Liver (tissue), 8 donors: ENCODE measurements at regions not wholly inside any gene's neighbourhood (a gene's known extent, or its start where the extent isn't known, plus 50 kb on each side); places are given as distances from the start of the nearest gene placed in this dataset.

Experiments
- DNase-seq: peaks from one replicate; pipeline ENCODE4 v3.0.0-alpha.2; 2017; ENCODE audit warnings: low spot score
- H3K27ac ChIP-seq, 2 donors: one replicate each; pipeline ENCODE4 v1.7.0; 2013; ENCODE audit warnings: inconsistent platforms in 2 of 2, low read length in 2 of 2, control low read depth in 1 of 2, low read depth in 1 of 2, mild to moderate bottlenecking in 1 of 2
- H3K27me3 ChIP-seq, 4 donors: one replicate each; pipeline versions ENCODE4 v1.6.1 to v1.7.0; 2013; ENCODE audit warnings: low read length in 3 of 4, inconsistent platforms in 1 of 4, mild to moderate bottlenecking in 1 of 4, moderate library complexity in 1 of 4; ENCODE audit not compliant: control insufficient read depth in 4 of 4, insufficient read depth in 4 of 4
- H3K36me3 ChIP-seq, 4 donors: one replicate each; pipeline versions ENCODE4 v1.6.1 to v1.7.0; 2013; ENCODE audit warnings: low read length in 3 of 4, mild to moderate bottlenecking in 3 of 4, low read depth in 1 of 4, moderate library complexity in 1 of 4; ENCODE audit not compliant: control insufficient read depth in 4 of 4, insufficient read depth in 3 of 4
- H3K4me1 ChIP-seq, 4 donors: one replicate each; pipeline versions ENCODE4 v1.6.1 to v1.7.0; 2013; ENCODE audit warnings: low read length in 3 of 4, mild to moderate bottlenecking in 3 of 4, moderate library complexity in 1 of 4; ENCODE audit not compliant: control insufficient read depth in 4 of 4, insufficient read depth in 4 of 4
- H3K4me3 ChIP-seq, 3 donors: one replicate each; pipeline versions ENCODE4 v1.6.1 to v1.7.0; 2013; ENCODE audit warnings: low read length in 3 of 3, control low read depth in 1 of 3, low read depth in 1 of 3, mild to moderate bottlenecking in 1 of 3
- H3K9ac ChIP-seq, 2 donors: one replicate each; pipeline ENCODE4 v1.7.0; 2013; ENCODE audit warnings: low read length in 2 of 2, mild to moderate bottlenecking in 2 of 2, moderate library complexity in 2 of 2, control low read depth in 1 of 2, low read depth in 1 of 2
- H3K9me3 ChIP-seq, 4 donors: one replicate each; pipeline versions ENCODE4 v1.6.1 to v1.7.0; 2013; ENCODE audit warnings: low read length in 3 of 4; ENCODE audit not compliant: control insufficient read depth in 4 of 4
- ATF3 ChIP-seq: IDR thresholded peaks from 2 replicates; pipeline ENCODE4 v1.6.1; 2016; ENCODE audit warnings: antibody characterized with exemption
- CTCF ChIP-seq: fragments of 150-350 bp; IDR thresholded peaks from 2 replicates; pipeline ENCODE4 v1.5.1; 2017; ENCODE audit warnings: improper control_type of control experiment, low read depth, low read length; ENCODE audit not compliant: missing input control
- FOXA2 ChIP-seq: IDR thresholded peaks from 2 replicates; pipeline ENCODE4 v1.6.1; 2016; ENCODE audit warnings: antibody characterized with exemption
- HNF4G ChIP-seq: IDR thresholded peaks from 2 replicates; pipeline ENCODE4 v1.6.1; 2016; ENCODE audit warnings: antibody characterized with exemption
- JUND ChIP-seq, 2 donors: IDR thresholded peaks; 2 replicates each; pipeline ENCODE4 v1.6.1; 2016; ENCODE audit warnings: antibody characterized with exemption in 2 of 2
- MAX ChIP-seq: IDR thresholded peaks from 2 replicates; pipeline ENCODE4 v1.6.1; 2016; ENCODE audit warnings: antibody characterized with exemption
- NR2F2 ChIP-seq: IDR thresholded peaks from 2 replicates; pipeline ENCODE4 v1.6.1; 2016; ENCODE audit warnings: antibody characterized with exemption
- RAD21 ChIP-seq, 2 donors: IDR thresholded peaks; 2 replicates each; pipeline ENCODE4 v1.6.1; 2016; ENCODE audit warnings: antibody characterized with exemption in 2 of 2, mild to moderate bottlenecking in 2 of 2
- REST ChIP-seq: IDR thresholded peaks from 2 replicates; pipeline ENCODE4 v1.6.1; 2016; ENCODE audit warnings: antibody characterized with exemption, mild to moderate bottlenecking
- RXRA ChIP-seq, 2 donors: IDR thresholded peaks; 2 replicates each; pipeline ENCODE4 v1.6.1; 2017 to 2018; ENCODE audit warnings: antibody characterized with exemption in 2 of 2, mild to moderate bottlenecking in 1 of 2
- TAF1 ChIP-seq: conservative IDR thresholded peaks from 2 replicates; pipeline ENCODE4 v1.6.1; 2016; ENCODE audit warnings: antibody characterized with exemption, mild to moderate bottlenecking
- YY1 ChIP-seq: IDR thresholded peaks from 2 replicates; pipeline ENCODE4 v1.6.1; 2016; ENCODE audit warnings: antibody characterized with exemption, mild to moderate bottlenecking
- ZBTB33 ChIP-seq: IDR thresholded peaks from 2 replicates; pipeline ENCODE4 v1.6.1; 2016; ENCODE audit warnings: antibody characterized with exemption
- WGBS: extraction: QIAGEN DNeasy Blood & Tissue Kit; methylation state at CpG from one replicate; pipeline ENCODE4 v1.1.7; 2013; 5-methylcytosine and 5-hydroxymethylcytosine counted together
- donor health status: healthy.
- donor health status: healthy.
- donor health status: healthy.
- donor health status: healthy.
- donor health status: healthy.

GRCh38 chr3:101104321-101104720 lies 111.1 kb upstream of the ABI3BP start:
- H3K27me3 ChIP-seq = peaks cover 0 to 3% (median 0%) of the 10 kb centered on the region in 4 donors

GRCh38 chr3:101102678-101103296 lies 109.6 kb upstream of the ABI3BP start:
- no peaks in the 10 kb centered on the region for H3K9me3 ChIP-seq
- H3K9ac ChIP-seq = no peak overlapping the region
- H3K4me1 ChIP-seq = no peaks in the 10 kb centered on the region
- peaks cover 0 to 3% (median 0%) of the 10 kb centered on the region in 4 donors for H3K27me3 ChIP-seq
- no peak overlapping the region for H3K4me3 ChIP-seq
- TF ChIP-seq YY1 (no peak), ATF3 (no peak), RAD21 (IDR thresholded peaks at IDR 0.05) (no peak), NR2F2 (no peak)
- 38% methylated on average over 4 of the region's 4 CpGs for WGBS
- no peaks in the 10 kb centered on the region for H3K36me3 ChIP-seq
- no peak overlapping the region for H3K27ac ChIP-seq
- no peak for DNase-seq

More at GRCh38 chr3:101104321-101104720, 111.1 kb upstream of the ABI3BP start:
- DNase-seq = no peak
- Histone ChIP-seq H3K4me1 (no peaks in the 10 kb centered on the region), H3K9ac (no peak overlapping the region), H3K4me3 (no peak overlapping the region), H3K27ac (no peak overlapping the region), H3K36me3 (no peaks in the 10 kb centered on the region), H3K9me3 (no peaks in the 10 kb centered on the region)
- WGBS = 74% methylated on average over 1 of the region's 1 CpG
- no peak for TF ChIP-seq MAX
- no peak for TF ChIP-seq HNF4G
- TF ChIP-seq CTCF = no peak
- no peak for TF ChIP-seq RAD21 (IDR thresholded peaks at IDR 0.05)
- no peak for TF ChIP-seq FOXA2
- TF ChIP-seq JUND (IDR thresholded peaks at IDR 0.05) = no peak
- TF ChIP-seq RXRA (IDR thresholded peaks at IDR 0.05) = no peak
- TF ChIP-seq TAF1 = no peak
- no peak for TF ChIP-seq ATF3
- no peak for TF ChIP-seq ZBTB33

- no peaks in the 10 kb centered on the region for H3K9me3 ChIP-seq
- peaks cover 0 to 3% (median 0%) of the 10 kb centered on the region in 4 donors for H3K27me3 ChIP-seq
- H3K4me3 ChIP-seq = no peak overlapping the region
- H3K27ac ChIP-seq = no peak overlapping the region
- H3K36me3 ChIP-seq = no peaks in the 10 kb centered on the region
- H3K9ac ChIP-seq = no peak overlapping the region
- WGBS = 90% methylated on average over 2 of the region's 2 CpGs
- no peak for DNase-seq
- no peaks in the 10 kb centered on the region for H3K4me1 ChIP-seq
- TF ChIP-seq ZBTB33 (no peak), CTCF (no peak), HNF4G (no peak), REST (no peak)
Measured at GRCh38 chr3:101100361-101101009, 107.3 kb upstream of the ABI3BP start.
